ENCODE measurements at regions not wholly inside any gene's neighbourhood (a gene's known extent, or its start where the extent isn't known, plus 50 kb on each side); places are given as distances from the start of the nearest gene placed in this dataset.

- H3K36me3 ChIP-seq, result no peaks in the 10 kb centered on the region
- no peaks in the 10 kb centered on the region for H3K4me1 ChIP-seq (ENCODE audit: control insufficient read depth in 1 of 2, insufficient read depth in 1 of 2, low read depth in 1 of 2, low read length in 1 of 2)
- H3K9me3 ChIP-seq, result no peaks in the 10 kb centered on the region
- H3K4me3 ChIP-seq (ENCODE audit: low read depth in 1 of 2, low read length in 1 of 2), result no peak overlapping the region
- TF ChIP-seq CTCF (IDR thresholded peaks at IDR 0.05), result no peak
- H3K27me3 ChIP-seq, result no peaks in the 10 kb centered on the region
- no peak overlapping the region for H3K27ac ChIP-seq
Measured at GRCh38 chr1:219299420-219299819, 125.7 kb downstream of the LYPLAL1 start.

- Histone ChIP-seq H3K9me3 (no peaks in the 10 kb centered on the region), H3K27me3 (no peaks in the 10 kb centered on the region), H3K4me1 (ENCODE audit: control insufficient read depth in 1 of 2, insufficient read depth in 1 of 2, low read depth in 1 of 2, low read length in 1 of 2) (no peaks in the 10 kb centered on the region), H3K4me3 (ENCODE audit: low read depth in 1 of 2, low read length in 1 of 2) (no peak overlapping the region), H3K36me3 (no peaks in the 10 kb centered on the region), H3K27ac (no peak overlapping the region)
- no peak for TF ChIP-seq CTCF (IDR thresholded peaks at IDR 0.05)
Measured at GRCh38 chr1:219298571-219299148, 125.0 kb downstream of the LYPLAL1 start.

- H3K9me3 ChIP-seq, result no peaks in the 10 kb centered on the region
- no peaks in the 10 kb centered on the region for H3K36me3 ChIP-seq
- H3K4me3 ChIP-seq (ENCODE audit: low read depth in 1 of 2, low read length in 1 of 2), result no peak overlapping the region
- TF ChIP-seq CTCF (IDR thresholded peaks at IDR 0.05), result no peak
- no peaks in the 10 kb centered on the region for H3K27me3 ChIP-seq
- H3K4me1 ChIP-seq (ENCODE audit: control insufficient read depth in 1 of 2, insufficient read depth in 1 of 2, low read depth in 1 of 2, low read length in 1 of 2), result no peaks in the 10 kb centered on the region
- no peak overlapping the region for H3K27ac ChIP-seq
Measured at GRCh38 chr1:219296430-219297355, 123.0 kb downstream of the LYPLAL1 start.

GRCh38 chr1:219294251-219294650, 120.6 kb downstream of the LYPLAL1 start:
- TF ChIP-seq CTCF (IDR thresholded peaks at IDR 0.05), result no peak
- no peaks in the 10 kb centered on the region for H3K36me3 ChIP-seq

GRCh38 chr1:219293410-219293809, 119.7 kb downstream of the LYPLAL1 start:
- no peaks in the 10 kb centered on the region for H3K36me3 ChIP-seq
- H3K4me1 ChIP-seq (ENCODE audit: control insufficient read depth in 1 of 2, insufficient read depth in 1 of 2, low read depth in 1 of 2, low read length in 1 of 2), result no peaks in the 10 kb centered on the region
- no peaks in the 10 kb centered on the region for H3K27me3 ChIP-seq
- no peak for TF ChIP-seq CTCF (IDR thresholded peaks at IDR 0.05)
- no peak overlapping the region for H3K27ac ChIP-seq
- H3K4me3 ChIP-seq (ENCODE audit: low read depth in 1 of 2, low read length in 1 of 2), result no peak overlapping the region
- H3K9me3 ChIP-seq, result no peaks in the 10 kb centered on the region

More at GRCh38 chr1:219294251-219294650, 120.6 kb downstream of the LYPLAL1 start:
- no peaks in the 10 kb centered on the region for H3K9me3 ChIP-seq
- no peaks in the 10 kb centered on the region for H3K27me3 ChIP-seq
- no peaks in the 10 kb centered on the region for H3K4me1 ChIP-seq (ENCODE audit: control insufficient read depth in 1 of 2, insufficient read depth in 1 of 2, low read depth in 1 of 2, low read length in 1 of 2)
- no peak overlapping the region for H3K4me3 ChIP-seq (ENCODE audit: low read depth in 1 of 2, low read length in 1 of 2)
- no peak overlapping the region for H3K27ac ChIP-seq

All from neutrophil (primary cell).